ENCODE measurements at regions not wholly inside any gene's neighbourhood (a gene's known extent, or its start where the extent isn't known, plus 50 kb on each side); places are given as distances from the start of the nearest gene placed in this dataset.
"Not testable (repeated sequence)": the region's sequence is repeated elsewhere in the genome, so short reads cannot be mapped to it uniquely, and the experiment has no call there.

- no peak overlapping the region for H3K4me3 ChIP-seq (ENCODE audit: low read depth, low read length)
- in situ Hi-C loops (cut with HindIII; ENCODE audit: low sequenced_read_pairs): no loop called here
- no peak for DNase-seq (ENCODE audit: low read depth, low spot score)
- no peak for TF ChIP-seq CTCF (IDR thresholded peaks at IDR 0.05; ENCODE audit: low read depth, low read length)
These were observed 747.3 kb downstream of the LUZP2 start for GRCh38 chr11:25244126-25244525.

GRCh38 chr11:25247336-25247735 lies 750.5 kb downstream of the LUZP2 start:
- no peak for TF ChIP-seq CTCF (IDR thresholded peaks at IDR 0.05; ENCODE audit: low read depth, low read length)
- peak; percentile 2 for DNase-seq (ENCODE audit: low read depth, low spot score)
- in situ Hi-C loops (cut with HindIII; ENCODE audit: low sequenced_read_pairs): no loop called here
- H3K4me3 ChIP-seq (ENCODE audit: low read depth, low read length): no peak overlapping the region

- in situ Hi-C loops (cut with HindIII; ENCODE audit: low sequenced_read_pairs): no loop called here
- no peak overlapping the region for H3K4me3 ChIP-seq (ENCODE audit: low read depth, low read length)
- DNase-seq (ENCODE audit: low read depth, low spot score): no peak
- TF ChIP-seq CTCF (IDR thresholded peaks at IDR 0.05; ENCODE audit: low read depth, low read length): no peak
These were observed 756.0 kb downstream of the LUZP2 start for GRCh38 chr11:25252854-25253253.

GRCh38 chr11:25263861-25264260 lies 767.0 kb downstream of the LUZP2 start:
- DNase-seq (ENCODE audit: low read depth, low spot score); H3K4me3 ChIP-seq (ENCODE audit: low read depth, low read length); in situ Hi-C loops (cut with HindIII; ENCODE audit: low sequenced_read_pairs): not testable (repeated sequence)

- in situ Hi-C loops (cut with HindIII; ENCODE audit: low sequenced_read_pairs): no loop called here
- TF ChIP-seq CTCF (IDR thresholded peaks at IDR 0.05; ENCODE audit: low read depth, low read length): no peak
- DNase-seq (ENCODE audit: low read depth, low spot score): no peak
- H3K4me3 ChIP-seq (ENCODE audit: low read depth, low read length): no peak overlapping the region
These were observed 774.4 kb downstream of the LUZP2 start for GRCh38 chr11:25271301-25271700.

GRCh38 chr11:25272214-25272613 lies 775.4 kb downstream of the LUZP2 start:
- H3K4me3 ChIP-seq (ENCODE audit: low read depth, low read length): no peak overlapping the region
- in situ Hi-C loops (cut with HindIII; ENCODE audit: low sequenced_read_pairs): no loop called here
- TF ChIP-seq CTCF (IDR thresholded peaks at IDR 0.05; ENCODE audit: low read depth, low read length): no peak
- no peak for DNase-seq (ENCODE audit: low read depth, low spot score)

- H3K4me3 ChIP-seq (ENCODE audit: low read depth, low read length); DNase-seq (ENCODE audit: low read depth, low spot score); in situ Hi-C loops (cut with HindIII; ENCODE audit: low sequenced_read_pairs): not testable (repeated sequence)
These were observed 784.0 kb downstream of the LUZP2 start for GRCh38 chr11:25280821-25281220.

- in situ Hi-C loops (cut with HindIII; ENCODE audit: low sequenced_read_pairs): no loop called here
These were observed 796.3 kb downstream of the LUZP2 start for GRCh38 chr11:25293166-25293565.

More at GRCh38 chr11:25293166-25293565, 796.3 kb downstream of the LUZP2 start:
- TF ChIP-seq CTCF (IDR thresholded peaks at IDR 0.05; ENCODE audit: low read depth, low read length): no peak
- DNase-seq (ENCODE audit: low read depth, low spot score): no peak
- H3K4me3 ChIP-seq (ENCODE audit: low read depth, low read length): no peak overlapping the region

Measured in astrocyte of the spinal cord (primary cell).